ENCODE measurements at regions not wholly inside any gene's neighbourhood (a gene's known extent, or its start where the extent isn't known, plus 50 kb on each side); places are given as distances from the start of the nearest gene placed in this dataset.
"Not testable (repeated sequence)": the region's sequence is repeated elsewhere in the genome, so short reads cannot be mapped to it uniquely, and the experiment has no call there.

- not testable (repeated sequence) for H3K27ac ChIP-seq (ENCODE audit: low read depth, low read length, severe bottlenecking); H3K4me1 ChIP-seq (ENCODE audit: control insufficient read depth, insufficient read depth, low read length, poor library complexity, severe bottlenecking); H3K36me3 ChIP-seq (ENCODE audit: control insufficient read depth, insufficient read depth, low read length); H3K4me3 ChIP-seq (ENCODE audit: extremely low read depth, insufficient read depth, low read length, poor library complexity, severe bottlenecking); H3K9me3 ChIP-seq (ENCODE audit: control insufficient read depth, low read length)
- WGBS, 2 experiments (ENCODE audit: insufficient coverage in 2 of 2): no CpG with 5 or more reads among the region's 15 CpGs
Observed at GRCh38 chr21:5067326-5068048, 5453.9 kb upstream of the TPTE start.

- not testable (repeated sequence) for H3K4me3 ChIP-seq (ENCODE audit: extremely low read depth, insufficient read depth, low read length, poor library complexity, severe bottlenecking); H3K27ac ChIP-seq (ENCODE audit: low read depth, low read length, severe bottlenecking); H3K36me3 ChIP-seq (ENCODE audit: control insufficient read depth, insufficient read depth, low read length); H3K9me3 ChIP-seq (ENCODE audit: control insufficient read depth, low read length); H3K4me1 ChIP-seq (ENCODE audit: control insufficient read depth, insufficient read depth, low read length, poor library complexity, severe bottlenecking)
- WGBS, 2 experiments (ENCODE audit: insufficient coverage in 2 of 2): no CpG with 5 or more reads among the region's 5 CpGs
Observed at GRCh38 chr21:5068649-5069048, 5452.7 kb upstream of the TPTE start.

GRCh38 chr21:5071180-5071579, 5450.2 kb upstream of the TPTE start:
- not testable (repeated sequence) for H3K4me1 ChIP-seq (ENCODE audit: control insufficient read depth, insufficient read depth, low read length, poor library complexity, severe bottlenecking); H3K36me3 ChIP-seq (ENCODE audit: control insufficient read depth, insufficient read depth, low read length); H3K27ac ChIP-seq (ENCODE audit: low read depth, low read length, severe bottlenecking); H3K9me3 ChIP-seq (ENCODE audit: control insufficient read depth, low read length); H3K4me3 ChIP-seq (ENCODE audit: extremely low read depth, insufficient read depth, low read length, poor library complexity, severe bottlenecking)
- WGBS, 2 experiments (ENCODE audit: insufficient coverage in 2 of 2): no CpG with 5 or more reads among the region's 2 CpGs

GRCh38 chr21:5076854-5077253, 5444.5 kb upstream of the TPTE start:
- H3K27ac ChIP-seq (ENCODE audit: low read depth, low read length, severe bottlenecking); H3K9me3 ChIP-seq (ENCODE audit: control insufficient read depth, low read length); H3K36me3 ChIP-seq (ENCODE audit: control insufficient read depth, insufficient read depth, low read length); H3K4me1 ChIP-seq (ENCODE audit: control insufficient read depth, insufficient read depth, low read length, poor library complexity, severe bottlenecking); H3K4me3 ChIP-seq (ENCODE audit: extremely low read depth, insufficient read depth, low read length, poor library complexity, severe bottlenecking): not testable (repeated sequence)
- WGBS, 2 experiments (ENCODE audit: insufficient coverage in 2 of 2): no CpG with 5 or more reads among the region's 7 CpGs

- not testable (repeated sequence) for H3K4me3 ChIP-seq (ENCODE audit: extremely low read depth, insufficient read depth, low read length, poor library complexity, severe bottlenecking); H3K27ac ChIP-seq (ENCODE audit: low read depth, low read length, severe bottlenecking); H3K4me1 ChIP-seq (ENCODE audit: control insufficient read depth, insufficient read depth, low read length, poor library complexity, severe bottlenecking); H3K36me3 ChIP-seq (ENCODE audit: control insufficient read depth, insufficient read depth, low read length); H3K9me3 ChIP-seq (ENCODE audit: control insufficient read depth, low read length)
- WGBS, 2 experiments (ENCODE audit: insufficient coverage in 2 of 2): no CpG with 5 or more reads among the region's 8 CpGs
Observed at GRCh38 chr21:5079361-5079760, 5442.0 kb upstream of the TPTE start.

- WGBS, 2 experiments (ENCODE audit: insufficient coverage in 2 of 2): no CpG with 5 or more reads among the region's 5 CpGs
- H3K4me1 ChIP-seq (ENCODE audit: control insufficient read depth, insufficient read depth, low read length, poor library complexity, severe bottlenecking); H3K27ac ChIP-seq (ENCODE audit: low read depth, low read length, severe bottlenecking); H3K9me3 ChIP-seq (ENCODE audit: control insufficient read depth, low read length); H3K36me3 ChIP-seq (ENCODE audit: control insufficient read depth, insufficient read depth, low read length); H3K4me3 ChIP-seq (ENCODE audit: extremely low read depth, insufficient read depth, low read length, poor library complexity, severe bottlenecking): not testable (repeated sequence)
Observed at GRCh38 chr21:5080015-5080414, 5441.4 kb upstream of the TPTE start.

- H3K4me3 ChIP-seq (ENCODE audit: extremely low read depth, insufficient read depth, low read length, poor library complexity, severe bottlenecking); H3K36me3 ChIP-seq (ENCODE audit: control insufficient read depth, insufficient read depth, low read length); H3K27ac ChIP-seq (ENCODE audit: low read depth, low read length, severe bottlenecking); H3K9me3 ChIP-seq (ENCODE audit: control insufficient read depth, low read length); H3K4me1 ChIP-seq (ENCODE audit: control insufficient read depth, insufficient read depth, low read length, poor library complexity, severe bottlenecking): not testable (repeated sequence)
- no CpG with 5 or more reads among the region's 8 CpGs for WGBS, 2 experiments (ENCODE audit: insufficient coverage in 2 of 2)
Observed at GRCh38 chr21:5084246-5084645, 5437.1 kb upstream of the TPTE start.

- not testable (repeated sequence) for H3K27ac ChIP-seq (ENCODE audit: low read depth, low read length, severe bottlenecking); H3K9me3 ChIP-seq (ENCODE audit: control insufficient read depth, low read length); H3K4me1 ChIP-seq (ENCODE audit: control insufficient read depth, insufficient read depth, low read length, poor library complexity, severe bottlenecking); H3K36me3 ChIP-seq (ENCODE audit: control insufficient read depth, insufficient read depth, low read length); H3K4me3 ChIP-seq (ENCODE audit: extremely low read depth, insufficient read depth, low read length, poor library complexity, severe bottlenecking)
- WGBS, 2 experiments (ENCODE audit: insufficient coverage in 2 of 2): no CpG with 5 or more reads among the region's 13 CpGs
Observed at GRCh38 chr21:5085456-5085855, 5435.9 kb upstream of the TPTE start.

- not testable (repeated sequence) for H3K9me3 ChIP-seq (ENCODE audit: control insufficient read depth, low read length); H3K36me3 ChIP-seq (ENCODE audit: control insufficient read depth, insufficient read depth, low read length); H3K4me1 ChIP-seq (ENCODE audit: control insufficient read depth, insufficient read depth, low read length, poor library complexity, severe bottlenecking); H3K27ac ChIP-seq (ENCODE audit: low read depth, low read length, severe bottlenecking); H3K4me3 ChIP-seq (ENCODE audit: extremely low read depth, insufficient read depth, low read length, poor library complexity, severe bottlenecking)
- no CpG with 5 or more reads among the region's 17 CpGs for WGBS, 2 experiments (ENCODE audit: insufficient coverage in 2 of 2)
Observed at GRCh38 chr21:5086416-5086815, 5435.0 kb upstream of the TPTE start.

GRCh38 chr21:5088820-5089219, 5432.6 kb upstream of the TPTE start:
- H3K9me3 ChIP-seq (ENCODE audit: control insufficient read depth, low read length); H3K4me3 ChIP-seq (ENCODE audit: extremely low read depth, insufficient read depth, low read length, poor library complexity, severe bottlenecking); H3K4me1 ChIP-seq (ENCODE audit: control insufficient read depth, insufficient read depth, low read length, poor library complexity, severe bottlenecking); H3K36me3 ChIP-seq (ENCODE audit: control insufficient read depth, insufficient read depth, low read length); H3K27ac ChIP-seq (ENCODE audit: low read depth, low read length, severe bottlenecking): not testable (repeated sequence)
- no CpG with 5 or more reads among the region's 20 CpGs for WGBS, 2 experiments (ENCODE audit: insufficient coverage in 2 of 2)

- not testable (repeated sequence) for H3K27ac ChIP-seq (ENCODE audit: low read depth, low read length, severe bottlenecking); H3K9me3 ChIP-seq (ENCODE audit: control insufficient read depth, low read length); H3K36me3 ChIP-seq (ENCODE audit: control insufficient read depth, insufficient read depth, low read length); H3K4me3 ChIP-seq (ENCODE audit: extremely low read depth, insufficient read depth, low read length, poor library complexity, severe bottlenecking); H3K4me1 ChIP-seq (ENCODE audit: control insufficient read depth, insufficient read depth, low read length, poor library complexity, severe bottlenecking)
- no CpG with 5 or more reads among the region's 15 CpGs for WGBS, 2 experiments (ENCODE audit: insufficient coverage in 2 of 2)
Observed at GRCh38 chr21:5089399-5090089, 5431.8 kb upstream of the TPTE start.

All from mesodermal cell (in vitro differentiated cells).